ENCODE measurements at regions not wholly inside any gene's neighbourhood (a gene's known extent, or its start where the extent isn't known, plus 50 kb on each side); places are given as distances from the start of the nearest gene placed in this dataset.

GRCh38 chr18:40897884-40898283, 1057.2 kb upstream of the PIK3C3 start:
- Mint-ChIP-seq H3K36me3 (ENCODE audit: low read depth) (no peaks in the 10 kb centered on the region), H3K27ac (no peak overlapping the region), H3K4me3 (no peak overlapping the region), H3K9me3 (peaks cover 8% of the 10 kb centered on the region), H3K27me3 (ENCODE audit: insufficient read depth) (no peaks in the 10 kb centered on the region), H3K4me1 (peaks cover 11% of the 10 kb centered on the region)
- 83 to 92% methylated on average over 3 of the region's 3 CpGs for WGBS, 2 experiments (ENCODE audit: insufficient coverage in 1 of 2, insufficient read length in 1 of 2)
- Histone ChIP-seq H3K9ac (ENCODE audit: extremely low read depth, low read length, poor library complexity, severe bottlenecking) (no peak overlapping the region), H3K27ac (ENCODE audit: low read depth, low read length) (no peak overlapping the region), H3K27me3 (ENCODE audit: control insufficient read depth, insufficient read depth, low read length, poor library complexity, severe bottlenecking) (no peaks in the 10 kb centered on the region), H3K9me3 (ENCODE audit: control insufficient read depth, low read length) (peaks cover 7% of the 10 kb centered on the region), H3K4me1 (ENCODE audit: control insufficient read depth, insufficient read depth, low read length) (peaks cover 4% of the 10 kb centered on the region), H3K36me3 (ENCODE audit: control insufficient read depth, insufficient read depth, low read length) (no peaks in the 10 kb centered on the region), H3K4me3 (ENCODE audit: low read length) (no peak overlapping the region)
- DNase-seq, result peak; percentile 51
- TF ChIP-seq CTCF (conservative IDR thresholded peaks at IDR 0.05), result no peak

GRCh38 chr18:40883271-40883670, 1071.8 kb upstream of the PIK3C3 start:
- Mint-ChIP-seq H3K27ac (no peak overlapping the region), H3K36me3 (ENCODE audit: low read depth) (no peaks in the 10 kb centered on the region), H3K9me3 (no peaks in the 10 kb centered on the region), H3K27me3 (ENCODE audit: insufficient read depth) (no peaks in the 10 kb centered on the region), H3K4me1 (no peaks in the 10 kb centered on the region), H3K4me3 (no peak overlapping the region)
- WGBS, 2 experiments (ENCODE audit: insufficient coverage in 1 of 2, insufficient read length in 1 of 2), result 95 to 100% methylated on average over 2 to 4 of the region's 4 CpGs
- no peaks in the 10 kb centered on the region for H3K27me3 ChIP-seq (ENCODE audit: control insufficient read depth, insufficient read depth, low read length, poor library complexity, severe bottlenecking)
- no peak overlapping the region for H3K4me3 ChIP-seq (ENCODE audit: low read length)
- no peak for TF ChIP-seq CTCF (conservative IDR thresholded peaks at IDR 0.05)
- H3K27ac ChIP-seq (ENCODE audit: low read depth, low read length), result no peak overlapping the region
- H3K36me3 ChIP-seq (ENCODE audit: control insufficient read depth, insufficient read depth, low read length), result no peaks in the 10 kb centered on the region
- H3K9ac ChIP-seq (ENCODE audit: extremely low read depth, low read length, poor library complexity, severe bottlenecking), result no peak overlapping the region
- DNase-seq, result no peak
- H3K4me1 ChIP-seq (ENCODE audit: control insufficient read depth, insufficient read depth, low read length), result no peaks in the 10 kb centered on the region
- no peaks in the 10 kb centered on the region for H3K9me3 ChIP-seq (ENCODE audit: control insufficient read depth, low read length)

- H3K27ac Mint-ChIP-seq, result no peak overlapping the region
- TF ChIP-seq CTCF (conservative IDR thresholded peaks at IDR 0.05), result no peak
- Histone ChIP-seq H3K36me3 (ENCODE audit: control insufficient read depth, insufficient read depth, low read length) (no peaks in the 10 kb centered on the region), H3K4me1 (ENCODE audit: control insufficient read depth, insufficient read depth, low read length) (no peaks in the 10 kb centered on the region), H3K27me3 (ENCODE audit: control insufficient read depth, insufficient read depth, low read length, poor library complexity, severe bottlenecking) (no peaks in the 10 kb centered on the region), H3K27ac (ENCODE audit: low read depth, low read length) (no peak overlapping the region), H3K4me3 (ENCODE audit: low read length) (no peak overlapping the region), H3K9me3 (ENCODE audit: control insufficient read depth, low read length) (no peaks in the 10 kb centered on the region), H3K9ac (ENCODE audit: extremely low read depth, low read length, poor library complexity, severe bottlenecking) (no peak overlapping the region)
- H3K27me3 Mint-ChIP-seq (ENCODE audit: insufficient read depth), result no peaks in the 10 kb centered on the region
- WGBS, 2 experiments (ENCODE audit: insufficient coverage in 1 of 2, insufficient read length in 1 of 2), result 80 to 96% methylated on average over 1 to 10 of the region's 11 CpGs
- no peaks in the 10 kb centered on the region for H3K4me1 Mint-ChIP-seq
- H3K36me3 Mint-ChIP-seq (ENCODE audit: low read depth), result no peaks in the 10 kb centered on the region
- no peak overlapping the region for H3K4me3 Mint-ChIP-seq
- H3K9me3 Mint-ChIP-seq, result no peaks in the 10 kb centered on the region
- DNase-seq, result no peak
Observed at GRCh38 chr18:40882468-40882867, 1072.6 kb upstream of the PIK3C3 start.

All from endodermal cell (in vitro differentiated cells).